ENCODE measurements at regions not wholly inside any gene's neighbourhood (a gene's known extent, or its start where the extent isn't known, plus 50 kb on each side); places are given as distances from the start of the nearest gene placed in this dataset.

DNA sequence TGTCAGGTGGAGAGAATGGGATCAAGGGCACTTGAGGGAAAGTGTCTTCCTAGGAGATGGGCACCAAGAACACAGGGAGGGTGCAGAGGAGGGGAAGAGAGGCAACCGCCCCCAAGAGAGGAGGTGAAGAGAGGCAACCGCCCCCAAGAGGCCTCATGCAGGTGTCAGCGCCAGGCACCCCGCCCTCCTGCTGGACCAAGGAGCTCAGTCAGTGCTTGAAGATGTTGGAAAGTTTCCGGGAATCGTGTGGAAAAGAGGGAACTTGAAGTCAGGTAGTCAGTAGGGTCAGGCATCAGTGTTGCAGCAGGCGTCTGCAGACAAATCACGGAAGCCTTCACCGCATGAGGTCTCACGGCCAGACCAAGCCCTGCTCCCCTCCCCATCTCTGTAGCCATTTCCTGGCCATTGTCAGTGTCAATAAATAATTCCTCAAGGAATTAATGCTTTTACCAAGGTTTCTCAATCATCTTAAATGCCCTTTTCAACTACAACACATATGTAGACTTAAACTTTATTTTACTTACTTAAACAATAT, 353.1 kb downstream of the EIPR1 start:
- TF ChIP-seq, protein P1, sequence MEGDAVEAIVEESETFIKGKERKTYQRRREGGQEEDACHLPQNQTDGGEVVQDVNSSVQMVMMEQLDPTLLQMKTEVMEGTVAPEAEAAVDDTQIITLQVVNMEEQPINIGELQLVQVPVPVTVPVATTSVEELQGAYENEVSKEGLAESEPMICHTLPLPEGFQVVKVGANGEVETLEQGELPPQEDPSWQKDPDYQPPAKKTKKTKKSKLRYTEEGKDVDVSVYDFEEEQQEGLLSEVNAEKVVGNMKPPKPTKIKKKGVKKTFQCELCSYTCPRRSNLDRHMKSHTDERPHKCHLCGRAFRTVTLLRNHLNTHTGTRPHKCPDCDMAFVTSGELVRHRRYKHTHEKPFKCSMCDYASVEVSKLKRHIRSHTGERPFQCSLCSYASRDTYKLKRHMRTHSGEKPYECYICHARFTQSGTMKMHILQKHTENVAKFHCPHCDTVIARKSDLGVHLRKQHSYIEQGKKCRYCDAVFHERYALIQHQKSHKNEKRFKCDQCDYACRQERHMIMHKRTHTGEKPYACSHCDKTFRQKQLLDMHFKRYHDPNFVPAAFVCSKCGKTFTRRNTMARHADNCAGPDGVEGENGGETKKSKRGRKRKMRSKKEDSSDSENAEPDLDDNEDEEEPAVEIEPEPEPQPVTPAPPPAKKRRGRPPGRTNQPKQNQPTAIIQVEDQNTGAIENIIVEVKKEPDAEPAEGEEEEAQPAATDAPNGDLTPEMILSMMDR (IDR thresholded peaks at IDR 0.05; ENCODE audit: insufficient read depth, low read length, poor library complexity, severe bottlenecking), result no peak
- no peak for DNase-seq (ENCODE audit: low read depth)
- Histone ChIP-seq H3K36me3 (ENCODE audit: control insufficient read depth, insufficient read depth, low read length) (no peaks in the 10 kb centered on the region), H3K4me3 (ENCODE audit: low read depth, low read length) (no peak overlapping the region), H3K27me3 (ENCODE audit: control insufficient read depth, insufficient read depth, low read length) (no peaks in the 10 kb centered on the region)

GRCh38 chr2:3023531-3023930, 354.1 kb downstream of the EIPR1 start:
- no peak for DNase-seq (ENCODE audit: low read depth)
- H3K27me3 ChIP-seq (ENCODE audit: control insufficient read depth, insufficient read depth, low read length), result no peaks in the 10 kb centered on the region
- H3K36me3 ChIP-seq (ENCODE audit: control insufficient read depth, insufficient read depth, low read length), result no peaks in the 10 kb centered on the region
- TF ChIP-seq, protein P1 (IDR thresholded peaks at IDR 0.05; ENCODE audit: insufficient read depth, low read length, poor library complexity, severe bottlenecking), result no peak
- no peak overlapping the region for H3K4me3 ChIP-seq (ENCODE audit: low read depth, low read length)

- Histone ChIP-seq H3K27me3 (ENCODE audit: control insufficient read depth, insufficient read depth, low read length) (no peaks in the 10 kb centered on the region), H3K4me3 (ENCODE audit: low read depth, low read length) (no peak overlapping the region), H3K36me3 (ENCODE audit: control insufficient read depth, insufficient read depth, low read length) (no peaks in the 10 kb centered on the region)
- no peak for DNase-seq (ENCODE audit: low read depth)
- TF ChIP-seq, protein P1 (IDR thresholded peaks at IDR 0.05; ENCODE audit: insufficient read depth, low read length, poor library complexity, severe bottlenecking), result no peak
Measured at GRCh38 chr2:3022841-3023372, 354.7 kb downstream of the EIPR1 start.

DNA sequence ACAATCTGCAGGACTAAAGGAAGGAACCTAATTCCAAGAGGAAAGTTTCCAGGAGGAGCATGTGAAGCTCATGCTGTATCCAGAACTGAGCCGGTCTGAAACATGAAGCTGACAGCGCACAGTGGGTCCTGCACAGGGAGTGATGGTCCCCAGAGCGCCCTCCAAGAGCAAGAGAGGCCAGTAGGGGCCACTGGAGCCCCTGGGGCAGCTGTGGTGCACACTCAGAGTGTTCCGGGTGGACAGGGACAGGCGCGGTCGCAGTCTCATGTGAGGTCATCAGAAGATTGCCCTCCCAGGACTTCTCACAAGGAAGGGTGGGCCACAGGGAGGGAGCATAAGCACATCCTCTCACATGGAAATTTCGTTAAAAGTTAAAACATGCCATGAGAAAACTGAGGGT, 355.9 kb downstream of the EIPR1 start:
- H3K36me3 ChIP-seq (ENCODE audit: control insufficient read depth, insufficient read depth, low read length), result no peaks in the 10 kb centered on the region
- TF ChIP-seq, protein P1 (IDR thresholded peaks at IDR 0.05; ENCODE audit: insufficient read depth, low read length, poor library complexity, severe bottlenecking), result no peak
- DNase-seq (ENCODE audit: low read depth), result no peak
- H3K27me3 ChIP-seq (ENCODE audit: control insufficient read depth, insufficient read depth, low read length), result no peaks in the 10 kb centered on the region
- H3K4me3 ChIP-seq (ENCODE audit: low read depth, low read length), result no peak overlapping the region

DNA sequence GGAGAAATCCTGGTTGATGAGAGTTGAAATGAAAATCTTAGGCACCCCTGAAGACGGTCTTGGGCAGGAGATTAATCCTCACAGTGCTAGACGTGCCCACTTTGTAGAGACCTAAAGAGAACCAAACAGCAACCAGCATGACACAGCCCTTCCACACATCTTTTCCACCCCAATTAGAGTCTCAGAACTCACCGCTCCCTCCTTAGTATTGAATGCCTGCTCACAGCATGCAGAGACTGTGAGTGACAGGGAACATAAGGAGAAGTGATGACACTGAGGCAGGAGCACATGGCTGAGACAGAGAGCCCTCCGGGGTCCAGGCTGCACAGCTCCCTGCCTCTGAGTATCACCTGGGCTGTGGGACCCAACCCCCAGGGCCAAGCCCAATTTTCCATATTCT, 367.6 kb downstream of the EIPR1 start:
- no peaks in the 10 kb centered on the region for H3K27me3 ChIP-seq (ENCODE audit: control insufficient read depth, insufficient read depth, low read length)
- DNase-seq (ENCODE audit: low read depth), result no peak

More for the DNA sequence above, 367.6 kb downstream of the EIPR1 start:
- H3K36me3 ChIP-seq (ENCODE audit: control insufficient read depth, insufficient read depth, low read length), result no peaks in the 10 kb centered on the region
- TF ChIP-seq, protein P1 (IDR thresholded peaks at IDR 0.05; ENCODE audit: insufficient read depth, low read length, poor library complexity, severe bottlenecking), result no peak
- no peak overlapping the region for H3K4me3 ChIP-seq (ENCODE audit: low read depth, low read length)

All from kidney epithelial cell (primary cell).